HCT116 (cell line): ENCODE measurements at regions not wholly inside any gene's neighbourhood (a gene's known extent, or its start where the extent isn't known, plus 50 kb on each side); places are given as distances from the start of the nearest gene placed in this dataset.

ENCODE experiments used
- ATAC-seq: fragments of 200-7000 bp; cut with Tn5 transposase; 2 replicates; pipeline ENCODE4 v1.9.1; 2020; ENCODE audit warnings: mild to moderate bottlenecking, moderate library complexity
- BruUV-seq: library from RNA; stranded (reverse); fragments of 400-500 nt; replicated peaks from 2 replicates; lab custom pipeline; 2021; lab: Mats Ljungman, UMichigan
- CTCF ChIA-PET: fragments of 300-600 bp; sonication (Branson Sonifier 250); formaldehyde crosslinking; loops from one replicate; lab custom pipeline; 2021; ENCODE audit warnings: antibody characterized with exemption; lab: Charles Lee
- POLR2A ChIA-PET: fragments of 300-600, 350-600 bp; sonication (Branson Sonifier 250); formaldehyde crosslinking; loops from one replicate; lab custom pipeline; 2021; ENCODE audit warnings: antibody characterized with exemption; lab: Charles Lee
- RAD21 ChIA-PET, 2 experiments: fragments of 300-600 bp; sonication (Branson Sonifier 250); formaldehyde crosslinking; loops; one replicate each; lab custom pipeline; 2023; ENCODE audit warnings: low total read pairs in 2 of 2; ENCODE audit not compliant: uncharacterized antibody in 2 of 2, unreplicated experiment in 2 of 2, low non-redundant PET in 1 of 2; lab: Charles Lee
- DNase-seq: peaks from one replicate; pipeline ENCODE4 v3.0.0-alpha.2; 2010; ENCODE audit warnings: low read depth, low spot score
- H2AFZ ChIP-seq: fragments of 200-600 bp; shearing (Covaris generic), sonication (generic); 2 replicates; pipeline ENCODE4 v1.6.1; 2017; ENCODE audit warnings: low read depth, mixed run types, mixed read lengths, antibody characterized with exemption, low read length; ENCODE audit not compliant: poor library complexity, severe bottlenecking
- H3K27ac ChIP-seq: 2 replicates; pipeline ENCODE4 v1.5.1; 2012; ENCODE audit warnings: low read depth, low read length
- H3K27me3 ChIP-seq: fragments of 200-600 bp; sonication (generic); 2 replicates; pipeline ENCODE4 v1.6.1; 2016; ENCODE audit warnings: mixed run types, low read length, mixed read lengths; ENCODE audit not compliant: insufficient read depth
- H3K36me3 ChIP-seq, 2 experiments: fragments of 200-500 bp in 1 of 2; fragments of 200-600 bp in 1 of 2; sonication (Bioruptor generic) in 1 of 2; sonication (generic) in 1 of 2; 2 replicates each; pipeline versions ENCODE4 v1.5.1 to v1.6.1; 2014 to 2016; ENCODE audit warnings: low read length in 2 of 2, inconsistent platforms in 1 of 2, mixed read lengths in 1 of 2, mixed run types in 1 of 2; ENCODE audit not compliant: insufficient read depth in 2 of 2, control insufficient read depth in 1 of 2
- H3K4me1 ChIP-seq, 2 experiments: fragments of 200-600 bp in 1 of 2; sonication (generic) in 1 of 2; 2 replicates each; pipeline versions ENCODE4 v1.5.1 to v1.6.1; 2012 to 2017; ENCODE audit warnings: low read length in 2 of 2, inconsistent platforms in 1 of 2, mild to moderate bottlenecking in 1 of 2, mixed read lengths in 1 of 2, mixed run types in 1 of 2, moderate library complexity in 1 of 2; ENCODE audit not compliant: insufficient read depth in 2 of 2, control insufficient read depth in 1 of 2
- H3K4me2 ChIP-seq: fragments of 200-600 bp; sonication (generic); 2 replicates; pipeline ENCODE4 v1.6.1; 2017; ENCODE audit warnings: mixed run types, low read length, mixed read lengths
- H3K4me3 ChIP-seq, 2 experiments: fragments of 200-600 bp in 1 of 2; sonication (generic) in 1 of 2; replicated peaks in 1 of 2; 2 replicates each; pipeline ENCODE4 v1.5.1; 2011 to 2016; ENCODE audit warnings: low read length in 2 of 2, control low read depth in 1 of 2, low read depth in 1 of 2, mild to moderate bottlenecking in 1 of 2, mixed read lengths in 1 of 2, mixed run types in 1 of 2
- H3K79me2 ChIP-seq: fragments of 200-600 bp; sonication (generic); 2 replicates; pipeline ENCODE4 v1.6.1; 2017; ENCODE audit warnings: mild to moderate bottlenecking, mixed run types, low read length, moderate library complexity, mixed read lengths; ENCODE audit not compliant: insufficient read depth
- H3K9ac ChIP-seq: fragments of 200-600 bp; sonication (generic); 2 replicates; pipeline ENCODE4 v1.6.1; 2016; ENCODE audit warnings: low read length, mixed read lengths
- H3K9me2 ChIP-seq: fragments of 200-600 bp; sonication (generic), shearing (Covaris generic); 2 replicates; pipeline ENCODE4 v1.6.1; 2017; ENCODE audit warnings: mixed run types, mild to moderate bottlenecking, moderate library complexity; ENCODE audit not compliant: insufficient read depth
- H3K9me3 ChIP-seq, 2 experiments: fragments of 200-500 bp in 1 of 2; fragments of 200-600 bp in 1 of 2; sonication (Bioruptor generic) in 1 of 2; sonication (generic) in 1 of 2; 2 replicates each; pipeline ENCODE4 v1.6.1; 2014 to 2017; ENCODE audit warnings: low read length in 2 of 2, mixed read lengths in 2 of 2, inconsistent platforms in 1 of 2, low read depth in 1 of 2, mild to moderate bottlenecking in 1 of 2, mixed run types in 1 of 2, moderate library complexity in 1 of 2; ENCODE audit not compliant: control insufficient read depth in 1 of 2, insufficient read depth in 1 of 2
- H4K20me1 ChIP-seq: fragments of 200-600 bp; sonication (generic), shearing (Covaris generic); 2 replicates; pipeline ENCODE4 v1.6.1; 2017; ENCODE audit warnings: mixed run types, mild to moderate bottlenecking, moderate library complexity; ENCODE audit not compliant: insufficient read depth
- CEBPB ChIP-seq: IDR thresholded peaks from 2 replicates; pipeline ENCODE4 v1.6.1; 2012; ENCODE audit warnings: low read depth
- ELF1 ChIP-seq: IDR thresholded peaks from 2 replicates; pipeline ENCODE4 v1.6.1; 2012; ENCODE audit warnings: low read depth, borderline replicate concordance
- EZH2phosphoT487 ChIP-seq: fragments of 200-600 bp; IDR thresholded peaks from 2 replicates; pipeline ENCODE4 v1.6.1; 2018; ENCODE audit warnings: antibody characterized with exemption, borderline replicate concordance
- FOSL1 ChIP-seq: IDR thresholded peaks from 2 replicates; pipeline ENCODE4 v1.6.1; 2012; ENCODE audit warnings: low read depth
- JUND ChIP-seq: IDR thresholded peaks from 2 replicates; pipeline ENCODE4 v1.6.1; 2012
- MAX ChIP-seq: IDR thresholded peaks from 2 replicates; pipeline ENCODE4 v1.6.1; 2012
- POLR2AphosphoS5 ChIP-seq: IDR thresholded peaks from 2 replicates; pipeline ENCODE4 v1.6.1; 2011; ENCODE audit warnings: mild to moderate bottlenecking, low read depth, low read length, moderate library complexity
- RAD21 ChIP-seq: IDR thresholded peaks from 2 replicates; pipeline ENCODE4 v1.6.1; 2012; ENCODE audit warnings: low read depth, mild to moderate bottlenecking
- REST ChIP-seq: IDR thresholded peaks from 2 replicates; pipeline ENCODE4 v1.6.1; 2012; ENCODE audit warnings: low read depth
- SIN3A ChIP-seq: IDR thresholded peaks from 2 replicates; pipeline ENCODE4 v1.6.1; 2012; ENCODE audit warnings: low read depth
- SP1 ChIP-seq: IDR thresholded peaks from 2 replicates; pipeline ENCODE4 v1.6.1; 2012; ENCODE audit warnings: low read depth
- ZBTB33 ChIP-seq: IDR thresholded peaks from 2 replicates; pipeline ENCODE4 v1.6.1; 2011; ENCODE audit warnings: mild to moderate bottlenecking, low read length, moderate library complexity; ENCODE audit not compliant: insufficient replicate concordance; ENCODE audit errors: extremely low read depth
- ZFX ChIP-seq: fragments of 450-650 bp; IDR thresholded peaks from 2 replicates; pipeline ENCODE4 v1.6.1; 2017
- ZNF274 ChIP-seq: fragments of 200-500 bp; sonication (Bioruptor generic); IDR thresholded peaks from 2 replicates; pipeline ENCODE4 v1.6.1; 2014; ENCODE audit warnings: mild to moderate bottlenecking, low read depth, low read length, inconsistent platforms
- intact Hi-C: fragments of 100-400 bp; cut with micrococcal nuclease; formaldehyde crosslinking; loops from 2 replicates; pipeline ENCODE4 v1.10.0; 2022

GRCh38 chr14:54314365-54315104, 82.3 kb upstream of the CDKN3 start:
- Histone ChIP-seq H3K9ac (no peak overlapping the region), H3K79me2 (no peaks in the 10 kb centered on the region), H4K20me1 (no peaks in the 10 kb centered on the region), H3K9me3 (no peaks in the 10 kb centered on the region), H3K36me3 (no peaks in the 10 kb centered on the region), H2AFZ (no peak overlapping the region), H3K27me3 (no peaks in the 10 kb centered on the region), H3K4me2 (no peak overlapping the region), H3K27ac (no peak overlapping the region), H3K4me1 (peaks cover 23 to 37% of the 10 kb centered on the region in 2 experiments), H3K4me3 (no peak overlapping the region), H3K9me2 (no peaks in the 10 kb centered on the region)
- BruUV-seq: no TSS peak
- RAD21 ChIA-PET: no interaction called here
- ATAC-seq (no peak), DNase-seq (no peak)
- TF ChIP-seq JUND: no peak
- intact Hi-C loops: loop anchor here (5.0 kb wide), 1 partner anchor 62 kb away; no protein-coding TSS in a partner anchor
- CTCF ChIA-PET: interaction anchor here (1.4 kb wide), 1 partner anchor 15 kb away, joined by 4 read pairs; no protein-coding TSS in a partner anchor
- POLR2A ChIA-PET: no interaction called here

GRCh38 chr14:54316652-54317051, 80.2 kb upstream of the CDKN3 start:
- H3K27me3 ChIP-seq: no peaks in the 10 kb centered on the region
- RAD21 ChIA-PET: no interaction called here
- no peak overlapping the region for H3K27ac ChIP-seq
- no TSS peak for BruUV-seq
- CTCF ChIA-PET: no interaction called here
- no peaks in the 10 kb centered on the region for H3K9me2 ChIP-seq
- no peak overlapping the region for H2AFZ ChIP-seq
- ATAC-seq (no peak), DNase-seq (no peak)
- H3K4me2 ChIP-seq: no peak overlapping the region
- H3K79me2 ChIP-seq: no peaks in the 10 kb centered on the region
- no peak overlapping the region for H3K9ac ChIP-seq
- no peaks in the 10 kb centered on the region for H3K36me3 ChIP-seq
- no peak overlapping the region for H3K4me3 ChIP-seq
- H3K9me3 ChIP-seq: no peaks in the 10 kb centered on the region
- H3K4me1 ChIP-seq: peaks cover 14 to 18% of the 10 kb centered on the region in 2 experiments; a peak in 3 of 4 replicates
- TF ChIP-seq FOSL1 (no peak), CEBPB (no peak), EZH2phosphoT487 (no peak), SIN3A (no peak), ZNF274 (no peak), REST (no peak), ELF1 (no peak), MAX (no peak), ZBTB33 (no peak), SP1 (no peak), POLR2AphosphoS5 (no peak), ZFX (no peak), RAD21 (no peak)
- no peaks in the 10 kb centered on the region for H4K20me1 ChIP-seq
- intact Hi-C loops: no loop called here
- POLR2A ChIA-PET: no interaction called here
